ENCODE measurements at regions not wholly inside any gene's neighbourhood (a gene's known extent, or its start where the extent isn't known, plus 50 kb on each side); places are given as distances from the start of the nearest gene placed in this dataset.

DNA sequence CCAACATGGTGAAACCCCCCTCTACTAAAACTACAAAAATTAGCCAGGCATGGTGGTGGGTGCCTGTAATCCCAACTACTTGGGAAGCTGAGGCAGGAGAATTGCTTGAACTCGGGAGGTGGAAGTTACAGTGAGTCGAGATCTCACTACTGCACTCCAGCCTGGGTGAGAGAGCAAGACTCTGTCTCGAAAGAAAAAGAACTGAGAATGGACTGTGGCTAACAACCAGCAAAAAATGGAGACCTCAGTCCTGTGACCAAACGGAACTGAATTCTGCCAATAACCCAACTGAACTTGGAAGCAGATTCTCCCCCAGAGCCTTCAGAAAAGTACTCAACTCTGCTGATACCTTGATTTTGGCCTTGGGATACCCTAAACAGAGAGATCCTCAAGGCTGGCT, 604.5 kb downstream of the DOK5 start:
- TF ChIP-seq, protein P1, sequence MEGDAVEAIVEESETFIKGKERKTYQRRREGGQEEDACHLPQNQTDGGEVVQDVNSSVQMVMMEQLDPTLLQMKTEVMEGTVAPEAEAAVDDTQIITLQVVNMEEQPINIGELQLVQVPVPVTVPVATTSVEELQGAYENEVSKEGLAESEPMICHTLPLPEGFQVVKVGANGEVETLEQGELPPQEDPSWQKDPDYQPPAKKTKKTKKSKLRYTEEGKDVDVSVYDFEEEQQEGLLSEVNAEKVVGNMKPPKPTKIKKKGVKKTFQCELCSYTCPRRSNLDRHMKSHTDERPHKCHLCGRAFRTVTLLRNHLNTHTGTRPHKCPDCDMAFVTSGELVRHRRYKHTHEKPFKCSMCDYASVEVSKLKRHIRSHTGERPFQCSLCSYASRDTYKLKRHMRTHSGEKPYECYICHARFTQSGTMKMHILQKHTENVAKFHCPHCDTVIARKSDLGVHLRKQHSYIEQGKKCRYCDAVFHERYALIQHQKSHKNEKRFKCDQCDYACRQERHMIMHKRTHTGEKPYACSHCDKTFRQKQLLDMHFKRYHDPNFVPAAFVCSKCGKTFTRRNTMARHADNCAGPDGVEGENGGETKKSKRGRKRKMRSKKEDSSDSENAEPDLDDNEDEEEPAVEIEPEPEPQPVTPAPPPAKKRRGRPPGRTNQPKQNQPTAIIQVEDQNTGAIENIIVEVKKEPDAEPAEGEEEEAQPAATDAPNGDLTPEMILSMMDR (IDR thresholded peaks at IDR 0.05): no peak
- no peak for TF ChIP-seq POLR2A (IDR thresholded peaks at IDR 0.05)
